Inflammatory macrophage treated with lipopolysaccharide for 1 hour (primary cell): ENCODE measurements at regions not wholly inside any gene's neighbourhood (a gene's known extent, or its start where the extent isn't known, plus 50 kb on each side); places are given as distances from the start of the nearest gene placed in this dataset.
"Not testable (repeated sequence)": the region's sequence is repeated elsewhere in the genome, so short reads cannot be mapped to it uniquely, and the experiment has no call there.

Experiments used
- DNase-seq, 2 donors: peaks; one replicate each; pipeline ENCODE4 v3.0.0-alpha.2; 2020 to 2022

GRCh38 chr5:12208366-12209100, 304.3 kb upstream of the CTNND2 start:
- DNase-seq: no peak

GRCh38 chr5:12204761-12205160, 300.5 kb upstream of the CTNND2 start:
- DNase-seq: no peak

GRCh38 chr5:12193536-12193935, 289.3 kb upstream of the CTNND2 start:
- no peak for DNase-seq

- DNase-seq: no peak
Measured at GRCh38 chr5:12183003-12183402, 278.8 kb upstream of the CTNND2 start.

GRCh38 chr5:12177851-12178250, 273.6 kb upstream of the CTNND2 start:
- DNase-seq: no peak

- DNase-seq: no peak
Measured at GRCh38 chr5:12177225-12177624, 273.0 kb upstream of the CTNND2 start.

GRCh38 chr5:12175914-12176585, 271.8 kb upstream of the CTNND2 start:
- no peak for DNase-seq

GRCh38 chr5:12174734-12175133, 270.5 kb upstream of the CTNND2 start:
- DNase-seq: no peak

GRCh38 chr5:12169536-12169935, 265.3 kb upstream of the CTNND2 start:
- DNase-seq: no peak

- no peak for DNase-seq
Measured at GRCh38 chr5:12162863-12163262, 258.6 kb upstream of the CTNND2 start.

GRCh38 chr5:12147513-12147912, 243.3 kb upstream of the CTNND2 start:
- DNase-seq: no peak

GRCh38 chr5:12141496-12141895, 237.2 kb upstream of the CTNND2 start:
- DNase-seq: no peak

GRCh38 chr5:12133520-12133919, 229.3 kb upstream of the CTNND2 start:
- no peak for DNase-seq

- DNase-seq: not testable (repeated sequence)
Measured at GRCh38 chr5:12131020-12131419, 226.8 kb upstream of the CTNND2 start.

- DNase-seq: no peak
Measured at GRCh38 chr5:12125895-12126294, 221.6 kb upstream of the CTNND2 start.

GRCh38 chr5:12119657-12120056, 215.4 kb upstream of the CTNND2 start:
- DNase-seq: no peak

GRCh38 chr5:12114075-12114474, 209.8 kb upstream of the CTNND2 start:
- no peak for DNase-seq

- no peak for DNase-seq
Measured at GRCh38 chr5:12113062-12113461, 208.8 kb upstream of the CTNND2 start.

GRCh38 chr5:12111261-12111660, 207.0 kb upstream of the CTNND2 start:
- DNase-seq: no peak

GRCh38 chr5:12110629-12111028, 206.4 kb upstream of the CTNND2 start:
- no peak for DNase-seq

- no peak for DNase-seq
Measured at GRCh38 chr5:12109075-12109688, 204.9 kb upstream of the CTNND2 start.

GRCh38 chr5:12102151-12102550, 197.9 kb upstream of the CTNND2 start:
- DNase-seq: no peak

GRCh38 chr5:12100542-12100941, 196.3 kb upstream of the CTNND2 start:
- DNase-seq: no peak

- DNase-seq: no peak
Measured at GRCh38 chr5:12099296-12099695, 195.1 kb upstream of the CTNND2 start.
